PFSK-1 (cell line): ENCODE measurements at regions not wholly inside any gene's neighbourhood (a gene's known extent, or its start where the extent isn't known, plus 50 kb on each side); places are given as distances from the start of the nearest gene placed in this dataset.

Source experiments
- FOXP2 ChIP-seq: optimal IDR thresholded peaks from 2 replicates; pipeline ENCODE3; 2011; ENCODE audit warnings: borderline replicate concordance, control low read depth, inconsistent platforms; ENCODE audit not compliant: insufficient read depth; ENCODE audit errors: extremely low read length, extremely low read depth
- POLR2AphosphoS5 ChIP-seq: IDR thresholded peaks from 2 replicates; pipeline ENCODE4 v1.6.1; 2012; ENCODE audit warnings: low read depth, mild to moderate bottlenecking, control low read depth, low read length, moderate library complexity
- SIN3A ChIP-seq: IDR thresholded peaks from 2 replicates; pipeline ENCODE4 v1.6.1; 2012; ENCODE audit warnings: mild to moderate bottlenecking, low read length, moderate library complexity, borderline replicate concordance; ENCODE audit not compliant: insufficient read depth
- TAF1 ChIP-seq: IDR thresholded peaks from 2 replicates; pipeline ENCODE4 v1.6.1; 2012; ENCODE audit warnings: low read length, control low read depth, borderline replicate concordance; ENCODE audit not compliant: insufficient read depth
- TF ChIP-seq, protein P1 (sequence below), 2 experiments: IDR thresholded peaks; 2 replicates each; pipeline versions ENCODE4 v1.6.1 to v1.8.0; 2011 to 2012; ENCODE audit warnings: low read depth in 2 of 2, low read length in 2 of 2, control low read depth in 1 of 2, inconsistent platforms in 1 of 2, mild to moderate bottlenecking in 1 of 2, moderate library complexity in 1 of 2; ENCODE audit not compliant: insufficient read depth in 1 of 2

DNA sequence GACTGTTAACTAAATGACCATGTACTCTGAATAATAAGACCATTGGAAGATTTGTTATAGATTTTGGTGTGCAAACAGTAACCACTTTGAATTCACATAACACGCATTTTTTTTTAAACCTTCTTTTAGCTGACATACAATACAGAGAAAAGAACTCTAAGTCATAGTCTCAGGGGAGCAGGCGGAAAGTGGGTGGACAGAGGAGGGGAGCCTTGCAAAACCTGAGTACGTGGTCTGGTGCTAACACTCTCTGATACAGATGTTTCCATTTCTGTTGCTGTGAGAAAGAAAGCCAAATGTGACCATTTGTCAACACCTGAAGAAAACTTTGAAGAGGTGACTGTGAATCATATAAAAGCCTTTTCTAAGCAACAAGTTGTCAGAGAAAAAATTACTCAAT lies 151.8 kb upstream of the GCFC2 start:
- TF ChIP-seq FOXP2: no peak
- TF ChIP-seq SIN3A: no peak
- TF ChIP-seq TAF1: no peak
- TF ChIP-seq, protein P1, sequence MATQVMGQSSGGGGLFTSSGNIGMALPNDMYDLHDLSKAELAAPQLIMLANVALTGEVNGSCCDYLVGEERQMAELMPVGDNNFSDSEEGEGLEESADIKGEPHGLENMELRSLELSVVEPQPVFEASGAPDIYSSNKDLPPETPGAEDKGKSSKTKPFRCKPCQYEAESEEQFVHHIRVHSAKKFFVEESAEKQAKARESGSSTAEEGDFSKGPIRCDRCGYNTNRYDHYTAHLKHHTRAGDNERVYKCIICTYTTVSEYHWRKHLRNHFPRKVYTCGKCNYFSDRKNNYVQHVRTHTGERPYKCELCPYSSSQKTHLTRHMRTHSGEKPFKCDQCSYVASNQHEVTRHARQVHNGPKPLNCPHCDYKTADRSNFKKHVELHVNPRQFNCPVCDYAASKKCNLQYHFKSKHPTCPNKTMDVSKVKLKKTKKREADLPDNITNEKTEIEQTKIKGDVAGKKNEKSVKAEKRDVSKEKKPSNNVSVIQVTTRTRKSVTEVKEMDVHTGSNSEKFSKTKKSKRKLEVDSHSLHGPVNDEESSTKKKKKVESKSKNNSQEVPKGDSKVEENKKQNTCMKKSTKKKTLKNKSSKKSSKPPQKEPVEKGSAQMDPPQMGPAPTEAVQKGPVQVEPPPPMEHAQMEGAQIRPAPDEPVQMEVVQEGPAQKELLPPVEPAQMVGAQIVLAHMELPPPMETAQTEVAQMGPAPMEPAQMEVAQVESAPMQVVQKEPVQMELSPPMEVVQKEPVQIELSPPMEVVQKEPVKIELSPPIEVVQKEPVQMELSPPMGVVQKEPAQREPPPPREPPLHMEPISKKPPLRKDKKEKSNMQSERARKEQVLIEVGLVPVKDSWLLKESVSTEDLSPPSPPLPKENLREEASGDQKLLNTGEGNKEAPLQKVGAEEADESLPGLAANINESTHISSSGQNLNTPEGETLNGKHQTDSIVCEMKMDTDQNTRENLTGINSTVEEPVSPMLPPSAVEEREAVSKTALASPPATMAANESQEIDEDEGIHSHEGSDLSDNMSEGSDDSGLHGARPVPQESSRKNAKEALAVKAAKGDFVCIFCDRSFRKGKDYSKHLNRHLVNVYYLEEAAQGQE (IDR thresholded peaks at IDR 0.05; ENCODE audit: insufficient read depth in 1 of 2, low read depth in 2 of 2, low read length in 2 of 2): no peak

DNA sequence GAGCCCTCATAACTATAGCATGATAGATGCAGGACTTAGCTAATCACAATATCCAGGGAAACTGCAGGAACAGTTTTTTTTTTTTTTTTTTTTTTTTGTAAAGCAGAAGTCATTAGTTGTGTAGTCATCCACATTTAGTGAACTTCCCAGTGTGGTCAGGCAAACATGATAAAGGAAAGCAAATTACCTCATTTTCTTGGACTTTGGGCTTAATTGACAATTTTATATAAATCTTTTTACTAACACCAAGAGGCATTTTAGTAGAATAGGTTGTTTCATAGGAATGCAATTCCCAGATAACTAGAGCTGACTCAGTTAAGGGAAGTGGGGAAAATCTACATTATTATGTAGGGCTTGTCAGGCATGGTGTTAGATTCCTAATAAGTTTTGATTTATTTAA lies 142.7 kb upstream of the GCFC2 start:
- no peak for TF ChIP-seq FOXP2
- TF ChIP-seq SIN3A: no peak
- TF ChIP-seq TAF1: no peak
- TF ChIP-seq, protein P1 (IDR thresholded peaks at IDR 0.05; ENCODE audit: insufficient read depth in 1 of 2, low read depth in 2 of 2, low read length in 2 of 2): no peak
- no peak for TF ChIP-seq POLR2AphosphoS5

DNA sequence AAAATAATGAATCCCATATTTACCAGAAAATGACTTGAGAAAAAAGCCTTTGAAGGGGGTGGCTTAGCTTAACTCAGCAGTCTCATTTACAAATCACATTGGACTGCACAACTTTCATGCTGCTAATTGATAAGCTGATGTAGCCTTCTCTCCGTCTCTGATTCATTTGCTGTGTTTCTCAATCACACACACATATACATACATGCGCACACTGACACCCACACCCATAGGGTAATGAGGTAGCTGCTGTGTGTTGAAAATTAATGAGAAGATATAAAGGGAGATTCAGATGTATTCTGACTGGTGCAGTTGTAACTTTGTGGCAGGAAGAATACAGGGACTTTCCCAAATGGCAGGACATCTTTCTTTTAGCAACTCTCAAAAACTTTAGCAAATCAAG lies 141.9 kb upstream of the GCFC2 start:
- TF ChIP-seq POLR2AphosphoS5: no peak

DNA sequence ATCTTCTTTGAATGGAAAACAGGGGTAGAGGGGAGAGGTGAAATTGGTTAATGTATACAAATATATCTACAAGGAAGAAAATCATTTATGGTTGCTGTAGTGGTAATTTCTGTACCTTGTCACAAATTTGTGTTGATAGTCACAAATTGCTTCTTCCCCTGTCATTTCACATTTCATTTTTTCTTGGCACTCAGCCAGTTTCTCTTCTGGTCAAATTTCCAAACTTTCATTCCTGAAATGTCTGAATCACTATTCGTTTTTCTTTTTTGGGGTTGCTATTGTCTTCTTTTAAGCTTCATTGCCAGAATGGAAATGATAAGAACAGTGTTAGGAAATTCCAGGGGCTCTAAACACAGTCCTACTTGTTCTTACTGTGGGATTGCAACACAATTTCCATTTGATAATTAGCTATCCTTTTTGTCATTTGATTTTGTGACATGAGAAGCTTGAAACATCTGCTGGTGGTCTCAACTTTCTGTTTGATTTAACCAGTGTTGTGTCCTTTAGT lies 136.0 kb upstream of the GCFC2 start:
- TF ChIP-seq, protein P1 (IDR thresholded peaks at IDR 0.05; ENCODE audit: insufficient read depth in 1 of 2, low read depth in 2 of 2, low read length in 2 of 2): no peak
- no peak for TF ChIP-seq SIN3A
- TF ChIP-seq TAF1: no peak
- TF ChIP-seq FOXP2: no peak
- TF ChIP-seq POLR2AphosphoS5: no peak

DNA sequence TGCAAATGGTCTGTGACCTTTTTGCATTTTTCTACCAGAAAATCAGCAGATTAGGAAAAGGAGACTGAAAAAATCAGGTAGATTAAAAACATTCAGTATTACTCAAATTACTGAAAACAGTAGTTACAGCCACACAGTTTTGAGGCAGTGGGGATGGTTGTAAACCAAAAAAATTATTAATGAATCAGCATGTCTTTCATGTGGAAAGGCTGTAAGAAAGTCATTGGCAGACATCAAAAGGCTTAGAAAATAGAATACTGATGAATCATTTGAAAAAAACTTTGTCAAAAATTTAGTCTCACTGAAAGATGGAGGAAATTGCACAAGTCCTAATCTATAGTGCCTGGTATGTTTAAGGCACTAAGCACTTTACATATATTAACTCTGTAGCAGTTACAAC lies 133.9 kb upstream of the GCFC2 start:
- TF ChIP-seq POLR2AphosphoS5: no peak
- TF ChIP-seq FOXP2: no peak
- no peak for TF ChIP-seq TAF1
- TF ChIP-seq SIN3A: no peak
- TF ChIP-seq, protein P1 (IDR thresholded peaks at IDR 0.05; ENCODE audit: insufficient read depth in 1 of 2, low read depth in 2 of 2, low read length in 2 of 2): no peak
